ENCODE measurements at regions not wholly inside any gene's neighbourhood (a gene's known extent, or its start where the extent isn't known, plus 50 kb on each side); places are given as distances from the start of the nearest gene placed in this dataset.

- no peak for TF ChIP-seq CTCF (IDR thresholded peaks at IDR 0.05)
- no peak for TF ChIP-seq POLR2A (IDR thresholded peaks at IDR 0.05)
Observed at GRCh38 chr3:31054032-31054431, 159.6 kb upstream of the GADL1 start.

Data from Peyer's patch (tissue), 4 donors.